ENCODE measurements at regions not wholly inside any gene's neighbourhood (a gene's known extent, or its start where the extent isn't known, plus 50 kb on each side); places are given as distances from the start of the nearest gene placed in this dataset.

GRCh38 chr7:17121671-17122070, 176.8 kb upstream of the AHR start:
- Histone ChIP-seq H3K4me3 (ENCODE audit: low read length) (no peak overlapping the region), H3K36me3 (replicated peaks; ENCODE audit: insufficient read depth, low read length) (no peaks in the 10 kb centered on the region), H3K79me2 (ENCODE audit: low read length) (no peaks in the 10 kb centered on the region), H3F3A (ENCODE audit: insufficient read depth, low read length) (no peaks in the 10 kb centered on the region), H2AFZ (ENCODE audit: low read length) (no peak overlapping the region), H3K27me3 (replicated peaks; ENCODE audit: insufficient read depth, low read length) (no peaks in the 10 kb centered on the region), H3K9me3 (replicated peaks; ENCODE audit: insufficient read depth, low read length) (no peaks in the 10 kb centered on the region), H3K27ac (ENCODE audit: low read length) (no peak overlapping the region), H4K20me1 (ENCODE audit: insufficient read depth, low read length) (no peaks in the 10 kb centered on the region), H3K9ac (ENCODE audit: low read length) (no peak overlapping the region), H3K4me1 (ENCODE audit: low read length) (peaks cover 13% of the 10 kb centered on the region; the same call in 1 of the 2 replicates), H3K4me2 (ENCODE audit: low read depth, low read length) (no peak overlapping the region), H3K9me2 (replicated peaks; ENCODE audit: insufficient read depth, low read length) (no peaks in the 10 kb centered on the region)
- TF ChIP-seq EZH2 (optimal IDR thresholded peaks at IDR 0.05; ENCODE audit: low read depth, low read length) (no peak), CTCF (IDR thresholded peaks at IDR 0.05; ENCODE audit: low read length) (no peak), EZH2phosphoT487 (IDR thresholded peaks at IDR 0.05; ENCODE audit: low read length) (no peak)
- DNase-seq, result no peak

- Histone ChIP-seq H3K9me2 (replicated peaks; ENCODE audit: insufficient read depth, low read length) (no peaks in the 10 kb centered on the region), H3K4me3 (ENCODE audit: low read length) (no peak overlapping the region), H3K36me3 (replicated peaks; ENCODE audit: insufficient read depth, low read length) (no peaks in the 10 kb centered on the region), H3K4me2 (ENCODE audit: low read depth, low read length) (peak overlapping the region; percentile 49; the same call in 1 of the 2 replicates), H3K9me3 (replicated peaks; ENCODE audit: insufficient read depth, low read length) (no peaks in the 10 kb centered on the region), H3F3A (ENCODE audit: insufficient read depth, low read length) (no peaks in the 10 kb centered on the region), H3K9ac (ENCODE audit: low read length) (no peak overlapping the region), H4K20me1 (ENCODE audit: insufficient read depth, low read length) (no peaks in the 10 kb centered on the region), H3K27me3 (replicated peaks; ENCODE audit: insufficient read depth, low read length) (no peaks in the 10 kb centered on the region), H3K79me2 (ENCODE audit: low read length) (no peaks in the 10 kb centered on the region), H2AFZ (ENCODE audit: low read length) (no peak overlapping the region), H3K27ac (ENCODE audit: low read length) (no peak overlapping the region), H3K4me1 (ENCODE audit: low read length) (peaks cover 13% of the 10 kb centered on the region; the same call in 1 of the 2 replicates)
- TF ChIP-seq EZH2 (optimal IDR thresholded peaks at IDR 0.05; ENCODE audit: low read depth, low read length) (no peak), EZH2phosphoT487 (IDR thresholded peaks at IDR 0.05; ENCODE audit: low read length) (no peak), CTCF (IDR thresholded peaks at IDR 0.05; ENCODE audit: low read length) (no peak)
- peak; percentile 43 for DNase-seq
Observed at GRCh38 chr7:17123020-17123419, 175.4 kb upstream of the AHR start.

GRCh38 chr7:17126413-17127268, 171.8 kb upstream of the AHR start:
- Histone ChIP-seq H3K9ac (ENCODE audit: low read length) (no peak overlapping the region), H2AFZ (ENCODE audit: low read length) (no peak overlapping the region), H4K20me1 (ENCODE audit: insufficient read depth, low read length) (no peaks in the 10 kb centered on the region), H3K9me3 (replicated peaks; ENCODE audit: insufficient read depth, low read length) (no peaks in the 10 kb centered on the region), H3K4me1 (ENCODE audit: low read length) (peaks cover 13% of the 10 kb centered on the region; the same call in 1 of the 2 replicates), H3K27me3 (replicated peaks; ENCODE audit: insufficient read depth, low read length) (no peaks in the 10 kb centered on the region), H3F3A (ENCODE audit: insufficient read depth, low read length) (no peaks in the 10 kb centered on the region), H3K9me2 (replicated peaks; ENCODE audit: insufficient read depth, low read length) (no peaks in the 10 kb centered on the region), H3K4me3 (ENCODE audit: low read length) (no peak overlapping the region), H3K79me2 (ENCODE audit: low read length) (no peaks in the 10 kb centered on the region), H3K4me2 (ENCODE audit: low read depth, low read length) (no peak overlapping the region), H3K27ac (ENCODE audit: low read length) (no peak overlapping the region), H3K36me3 (replicated peaks; ENCODE audit: insufficient read depth, low read length) (no peaks in the 10 kb centered on the region)
- TF ChIP-seq EZH2 (optimal IDR thresholded peaks at IDR 0.05; ENCODE audit: low read depth, low read length) (no peak), CTCF (IDR thresholded peaks at IDR 0.05; ENCODE audit: low read length) (no peak), EZH2phosphoT487 (IDR thresholded peaks at IDR 0.05; ENCODE audit: low read length) (no peak)
- no peak for DNase-seq

Measured in MM.1S (cell line).